NCI-H82 treated with DMSO at 0.1 percent for 48 hours (cell line): ENCODE measurements at regions not wholly inside any gene's neighbourhood (a gene's known extent, or its start where the extent isn't known, plus 50 kb on each side); places are given as distances from the start of the nearest gene placed in this dataset.

Experiments
- DNase-seq: peaks from one replicate; lab custom pipeline; 2025; ENCODE audit not compliant: unreplicated experiment; lab: John Stamatoyannopoulos, UW

- DNase-seq, result no peak
These were observed 239.5 kb downstream of the EDEM1 start for GRCh38 chr3:5427021-5427420.

- no peak for DNase-seq
These were observed 240.4 kb downstream of the EDEM1 start for GRCh38 chr3:5427938-5428337.

GRCh38 chr3:5428607-5429516, 241.4 kb downstream of the EDEM1 start:
- no peak for DNase-seq

GRCh38 chr3:5429517-5429890, 242.0 kb downstream of the EDEM1 start:
- DNase-seq, result no peak

- DNase-seq, result no peak
These were observed 243.2 kb downstream of the EDEM1 start for GRCh38 chr3:5430701-5431100.

GRCh38 chr3:5431146-5431545, 243.6 kb downstream of the EDEM1 start:
- DNase-seq, result no peak

GRCh38 chr3:5431811-5432378, 244.4 kb downstream of the EDEM1 start:
- DNase-seq, result no peak

GRCh38 chr3:5437296-5437782, 249.8 kb downstream of the EDEM1 start:
- no peak for DNase-seq

GRCh38 chr3:5437783-5438323, 250.3 kb downstream of the EDEM1 start:
- no peak for DNase-seq

- no peak for DNase-seq
These were observed 253.9 kb downstream of the EDEM1 start for GRCh38 chr3:5441401-5441800.

GRCh38 chr3:5442106-5442785, 254.7 kb downstream of the EDEM1 start:
- no peak for DNase-seq

- DNase-seq, result no peak
These were observed 255.3 kb downstream of the EDEM1 start for GRCh38 chr3:5442786-5443138.

- DNase-seq, result no peak
These were observed 256.7 kb downstream of the EDEM1 start for GRCh38 chr3:5444253-5444652.

- no peak for DNase-seq
These were observed 258.2 kb downstream of the EDEM1 start for GRCh38 chr3:5445676-5446201.

- no peak for DNase-seq
These were observed 260.7 kb downstream of the EDEM1 start for GRCh38 chr3:5448246-5448645.

GRCh38 chr3:5448816-5449215, 261.3 kb downstream of the EDEM1 start:
- no peak for DNase-seq

GRCh38 chr3:5456199-5456598, 268.7 kb downstream of the EDEM1 start:
- no peak for DNase-seq

GRCh38 chr3:5458526-5458925, 271.0 kb downstream of the EDEM1 start:
- no peak for DNase-seq

GRCh38 chr3:5462086-5462485, 274.6 kb downstream of the EDEM1 start:
- no peak for DNase-seq

- no peak for DNase-seq
These were observed 276.5 kb downstream of the EDEM1 start for GRCh38 chr3:5463991-5464390.

- no peak for DNase-seq
These were observed 277.1 kb downstream of the EDEM1 start for GRCh38 chr3:5464649-5465048.
